Superior temporal gyrus (tissue), 1 donor: ENCODE measurements at regions not wholly inside any gene's neighbourhood (a gene's known extent, or its start where the extent isn't known, plus 50 kb on each side); places are given as distances from the start of the nearest gene placed in this dataset.
A peak's percentile ranks its signal among the peaks of the same experiment; 100 is the strongest.
"Not testable (repeated sequence)": the region's sequence is repeated elsewhere in the genome, so short reads cannot be mapped to it uniquely, and the experiment has no call there.

Experiments used
- DNase-seq: peaks from one replicate; pipeline ENCODE4 v3.0.0-alpha.2; 2016; ENCODE audit errors: extremely low spot score

- DNase-seq, result not testable (repeated sequence)
These were observed 109.4 kb upstream of the SGIP1 start for GRCh38 chr1:66424530-66424929.

DNA sequence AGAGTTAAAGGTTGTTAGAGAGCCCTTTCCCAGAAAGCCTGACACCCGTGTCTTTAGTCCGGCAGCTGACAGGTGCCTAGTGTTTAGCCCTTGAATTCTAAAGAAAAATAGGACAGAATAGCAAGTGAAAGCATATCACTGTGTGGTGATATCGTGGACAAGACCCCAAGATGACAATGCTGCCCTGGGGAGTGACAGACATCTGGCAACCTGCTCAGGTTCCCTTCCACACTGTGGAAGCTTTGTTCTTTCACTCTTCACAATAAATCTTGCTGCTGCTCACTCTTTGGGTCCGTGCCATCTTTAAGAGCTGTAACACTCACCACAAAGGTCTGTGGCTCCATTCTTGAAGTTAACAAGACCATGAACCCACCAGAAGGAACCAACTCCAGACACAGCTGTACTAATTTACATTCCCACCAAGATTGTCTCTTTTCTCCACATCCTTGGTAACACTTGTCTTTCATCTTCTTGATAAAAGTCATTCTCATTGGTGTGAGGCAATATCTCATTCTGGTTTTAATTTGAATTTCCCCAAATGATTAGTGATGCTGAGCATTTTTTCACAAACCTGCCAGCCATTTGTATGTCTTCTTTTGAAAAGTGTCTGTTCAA lies 107.6 kb upstream of the SGIP1 start:
- DNase-seq, result no peak

DNA sequence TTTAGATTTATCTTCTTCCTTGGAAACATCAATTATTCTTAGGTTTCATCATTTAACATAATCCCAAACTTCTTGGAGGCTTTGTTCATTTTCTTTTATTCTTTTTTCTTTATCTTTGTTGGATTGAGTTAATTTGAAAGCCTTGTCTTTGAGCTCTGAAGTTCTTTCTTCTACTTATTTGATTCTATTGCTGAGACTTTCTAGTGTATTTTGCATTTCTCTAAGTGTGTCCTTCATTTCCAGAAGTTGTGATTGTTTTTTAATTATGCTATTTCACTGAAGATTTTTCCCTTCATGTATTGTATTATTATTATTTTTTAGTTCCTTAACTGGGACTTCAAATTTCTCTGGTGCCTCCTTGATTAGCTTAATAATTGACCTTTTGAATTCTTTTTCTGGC lies 103.1 kb upstream of the SGIP1 start:
- not testable (repeated sequence) for DNase-seq

DNA sequence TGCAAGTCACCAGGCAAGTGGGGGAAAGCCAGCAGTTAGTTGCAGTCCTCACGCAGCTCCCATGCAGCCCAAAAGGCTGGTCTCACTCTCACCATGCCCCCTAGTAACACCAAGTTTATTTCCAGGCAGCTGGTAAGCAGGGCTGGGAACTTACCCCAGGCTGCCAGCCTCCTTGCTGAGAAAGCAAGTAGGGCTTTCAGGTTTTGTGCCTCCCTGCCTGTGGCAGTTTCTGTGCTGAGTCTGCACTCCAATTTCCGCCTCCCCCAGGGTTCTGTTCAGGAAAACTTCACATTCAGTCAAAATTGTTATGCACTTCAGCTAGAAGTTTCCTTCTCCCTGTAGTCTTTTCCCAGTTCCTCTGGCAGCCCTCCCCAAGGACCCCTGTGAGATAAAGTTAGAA lies 102.0 kb upstream of the SGIP1 start:
- no peak for DNase-seq

GRCh38 chr1:66433611-66434010 lies 100.3 kb upstream of the SGIP1 start:
- DNase-seq, result no peak

DNA sequence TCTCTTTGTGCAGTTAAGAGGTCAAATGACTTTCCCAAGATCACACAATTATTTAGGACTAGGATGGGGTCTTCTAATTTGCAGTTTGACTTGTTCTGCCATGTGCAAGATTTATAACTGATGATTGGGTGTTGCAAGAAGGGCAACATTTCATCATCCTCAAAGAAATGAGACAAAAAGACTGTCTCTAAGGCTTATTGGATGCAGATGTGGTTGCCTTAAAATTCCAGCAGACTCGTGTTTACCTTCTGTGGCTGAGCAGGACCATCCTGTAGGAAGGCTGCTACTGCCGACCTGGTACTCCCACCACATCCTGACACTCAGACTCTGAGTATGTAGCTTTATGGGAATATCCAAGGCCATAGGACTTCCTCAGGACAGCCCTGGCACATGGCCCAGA lies 99.9 kb upstream of the SGIP1 start:
- no peak for DNase-seq

GRCh38 chr1:66435541-66435940 lies 98.4 kb upstream of the SGIP1 start:
- DNase-seq, result no peak

- no peak for DNase-seq
These were observed 97.4 kb upstream of the SGIP1 start for GRCh38 chr1:66436378-66437135.

DNA sequence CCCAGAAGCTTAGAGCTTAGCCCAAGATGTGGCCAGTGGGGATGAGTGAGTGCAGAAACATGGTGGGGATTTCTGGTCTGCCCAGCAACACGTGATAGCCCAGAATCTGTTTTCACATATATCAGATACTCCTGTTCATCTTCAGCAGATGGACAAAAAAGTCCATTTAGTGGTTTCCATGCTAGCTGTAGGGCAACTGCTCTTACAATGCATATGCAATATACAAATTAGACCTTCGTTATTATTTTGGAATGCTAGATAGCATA lies 96.9 kb upstream of the SGIP1 start:
- DNase-seq, result no peak

- no peak for DNase-seq
These were observed 95.9 kb upstream of the SGIP1 start for GRCh38 chr1:66438062-66438461.

DNA sequence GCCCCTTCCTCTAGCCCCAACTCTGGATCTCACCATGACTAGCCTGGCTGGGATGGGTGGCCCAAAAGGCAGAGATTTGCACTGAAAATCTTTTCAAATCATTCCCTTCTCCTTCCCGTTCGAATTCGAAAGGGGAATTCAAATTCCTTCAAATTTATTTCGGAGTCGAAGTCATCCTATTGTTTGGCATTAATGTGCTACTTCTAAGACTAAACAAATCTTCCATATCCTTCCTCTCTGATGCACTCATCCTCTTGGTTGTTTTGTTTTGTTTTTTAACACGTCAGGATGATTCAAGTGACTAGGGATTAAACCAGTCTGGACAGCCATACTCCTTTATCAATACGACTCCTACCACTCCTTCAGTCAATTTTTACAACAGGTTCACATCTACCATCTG lies 95.5 kb upstream of the SGIP1 start:
- no peak for DNase-seq

- no peak for DNase-seq
These were observed 94.8 kb upstream of the SGIP1 start for GRCh38 chr1:66439031-66439740.

GRCh38 chr1:66443793-66444192 lies 90.2 kb upstream of the SGIP1 start:
- no peak for DNase-seq

DNA sequence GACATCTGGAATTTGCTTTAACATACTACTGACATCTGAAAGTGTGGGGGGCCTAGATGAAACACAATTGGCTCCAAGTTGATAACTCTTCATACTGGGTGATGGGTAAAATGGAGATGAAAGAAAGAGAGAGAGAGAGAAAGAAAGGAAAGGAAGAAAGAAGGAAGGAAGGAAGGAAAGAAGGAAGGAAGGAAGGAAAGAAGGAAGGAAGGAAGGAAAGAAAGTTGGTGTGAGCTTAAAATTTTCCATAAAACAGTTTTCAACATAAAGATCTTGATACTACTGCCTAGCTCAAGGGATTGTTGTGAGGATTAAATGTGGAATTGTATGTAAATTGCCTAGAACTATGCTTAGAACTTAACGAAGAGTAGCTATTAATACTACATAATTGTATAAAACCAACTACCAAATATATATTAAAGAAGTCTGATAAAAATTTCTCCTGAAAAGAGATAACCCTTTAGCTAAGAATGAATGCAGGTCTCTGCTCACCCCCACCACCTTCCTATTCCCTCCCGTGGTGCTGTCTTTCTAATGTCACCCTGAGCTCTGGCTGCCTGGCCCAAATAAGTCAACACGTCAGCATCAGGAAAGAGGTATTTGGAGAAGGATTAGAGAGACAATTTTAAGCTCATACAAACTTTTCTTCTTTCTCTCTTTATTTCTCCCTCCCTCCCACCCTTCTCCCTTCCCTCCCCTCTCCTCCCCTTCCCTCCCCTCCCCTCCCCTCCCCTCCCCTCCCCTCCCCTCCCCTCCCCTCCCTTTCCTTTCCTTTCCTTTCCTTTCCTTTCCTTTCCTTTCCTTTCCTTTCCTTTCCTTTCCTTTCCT lies 89.3 kb upstream of the SGIP1 start:
- no peak for DNase-seq

DNA sequence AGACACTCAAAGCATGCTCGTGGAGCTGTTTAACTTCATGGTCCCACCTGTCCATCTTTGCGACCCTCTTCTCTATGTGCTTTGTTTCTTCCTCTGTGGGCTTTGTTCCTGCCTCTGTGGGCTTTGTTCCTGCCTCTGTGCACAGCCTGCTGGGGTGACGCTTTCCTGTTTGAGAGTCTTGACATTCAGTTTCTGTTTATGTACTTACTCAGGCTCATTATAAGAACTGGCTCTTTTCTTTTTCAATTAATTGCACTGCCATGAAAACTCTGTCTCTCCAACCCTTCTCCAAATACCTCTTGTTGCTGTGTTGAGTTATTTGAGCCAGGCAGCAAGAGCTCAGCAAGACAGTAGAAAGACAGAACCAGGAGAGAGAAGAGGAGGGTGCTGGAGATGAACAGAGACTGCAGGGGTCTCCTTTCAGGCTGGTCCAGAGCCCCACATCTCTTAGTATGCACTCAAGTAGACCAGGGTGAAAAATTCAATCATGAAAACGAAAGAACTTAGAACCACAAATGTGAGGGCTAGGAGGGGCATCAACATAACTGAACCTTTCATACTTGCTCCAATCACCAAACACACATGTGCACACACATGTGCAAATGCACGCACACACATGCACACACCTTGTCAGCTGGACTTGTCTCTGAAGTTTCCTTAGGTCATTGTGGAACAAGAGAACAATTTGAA lies 88.3 kb upstream of the SGIP1 start:
- DNase-seq, result no peak

GRCh38 chr1:66446261-66447001 lies 87.5 kb upstream of the SGIP1 start:
- DNase-seq, result peak; percentile 95

- no peak for DNase-seq
These were observed 83.9 kb upstream of the SGIP1 start for GRCh38 chr1:66450043-66450514.

- no peak for DNase-seq
These were observed 83.1 kb upstream of the SGIP1 start for GRCh38 chr1:66450847-66451246.

- DNase-seq, result no peak
These were observed 81.8 kb upstream of the SGIP1 start for GRCh38 chr1:66452162-66452561.

- no peak for DNase-seq
These were observed 81.0 kb upstream of the SGIP1 start for GRCh38 chr1:66452982-66453381.

DNA sequence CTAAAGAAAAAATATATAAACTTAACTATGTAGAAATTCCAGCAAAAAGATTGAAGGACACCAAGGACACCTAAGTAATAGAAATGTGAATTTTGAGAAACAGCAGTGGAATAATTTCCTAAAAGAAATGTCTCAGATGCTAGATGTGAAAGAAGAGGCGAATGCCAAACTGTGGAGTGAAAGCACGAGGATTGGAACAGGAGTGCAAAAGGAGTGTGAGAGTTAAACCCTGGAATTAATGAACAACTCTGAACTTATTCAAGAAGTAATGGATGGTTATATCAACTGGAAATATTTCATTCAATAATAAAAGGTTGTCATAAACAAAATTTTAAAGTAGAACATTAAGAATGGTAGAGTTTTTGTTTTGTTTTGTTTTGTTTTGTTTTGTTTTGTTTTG lies 78.5 kb upstream of the SGIP1 start:
- no peak for DNase-seq
